GM23248 (cell line): ENCODE measurements at regions not wholly inside any gene's neighbourhood (a gene's known extent, or its start where the extent isn't known, plus 50 kb on each side); places are given as distances from the start of the nearest gene placed in this dataset.

Experiments
- EZH2 ChIP-seq: fragments of 200-600 bp; sonication (generic); IDR thresholded peaks from 2 replicates; pipeline ENCODE4 v1.6.1; 2018; ENCODE audit warnings: antibody characterized with exemption, mild to moderate bottlenecking; ENCODE audit not compliant: insufficient read depth, poor library complexity, severe bottlenecking
- EZH2phosphoT487 ChIP-seq: fragments of 200-600 bp; sonication (generic); IDR thresholded peaks from 2 replicates; pipeline ENCODE4 v1.6.1; 2018; ENCODE audit warnings: antibody characterized with exemption, moderate library complexity, mild to moderate bottlenecking, low read depth; ENCODE audit not compliant: insufficient read depth

GRCh38 chr4:137131201-137131600 lies 401.1 kb downstream of the PCDH18 start:
- TF ChIP-seq EZH2phosphoT487: no peak
- TF ChIP-seq EZH2: no peak
